Stimulated activated naive CD8-positive, alpha-beta T cell treated with anti-CD3 and anti-CD28 coated beads, Interleukin-15, Interleukin-2, amounts not matched to agents 100 U/mL and 50 U/mL, for 24 hours (primary cell): ENCODE measurements at regions not wholly inside any gene's neighbourhood (a gene's known extent, or its start where the extent isn't known, plus 50 kb on each side); places are given as distances from the start of the nearest gene placed in this dataset.

ENCODE experiments used
- ATAC-seq: fragments of 150-1000 bp; cut with Tn5 transposase; one replicate; pipeline ENCODE4 v1.10.0; 2021
- DNase-seq: peaks from one replicate; pipeline ENCODE4 v3.0.0; 2021

DNA sequence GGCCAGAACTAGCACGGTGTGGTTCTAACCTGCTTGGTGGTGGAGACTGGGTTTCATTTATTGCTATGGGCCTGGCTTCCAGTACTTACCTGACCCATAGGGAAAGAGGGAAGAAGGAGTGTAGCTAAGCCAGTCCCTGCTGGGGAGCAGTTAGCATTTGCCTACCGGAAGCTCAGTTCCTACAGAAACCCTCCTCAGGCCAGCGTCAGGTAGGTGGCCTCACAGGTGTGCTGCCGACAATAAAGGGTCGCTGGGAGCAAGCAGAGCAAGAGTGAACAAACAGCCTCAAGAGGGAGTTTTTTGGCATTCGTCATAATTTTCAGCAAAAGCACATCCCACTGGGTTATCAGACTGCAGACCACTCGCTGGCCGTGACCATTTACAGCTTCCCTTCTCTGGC is 740.6 kb upstream of the TENM3 start:
- ATAC-seq (no peak), DNase-seq (no peak)

DNA sequence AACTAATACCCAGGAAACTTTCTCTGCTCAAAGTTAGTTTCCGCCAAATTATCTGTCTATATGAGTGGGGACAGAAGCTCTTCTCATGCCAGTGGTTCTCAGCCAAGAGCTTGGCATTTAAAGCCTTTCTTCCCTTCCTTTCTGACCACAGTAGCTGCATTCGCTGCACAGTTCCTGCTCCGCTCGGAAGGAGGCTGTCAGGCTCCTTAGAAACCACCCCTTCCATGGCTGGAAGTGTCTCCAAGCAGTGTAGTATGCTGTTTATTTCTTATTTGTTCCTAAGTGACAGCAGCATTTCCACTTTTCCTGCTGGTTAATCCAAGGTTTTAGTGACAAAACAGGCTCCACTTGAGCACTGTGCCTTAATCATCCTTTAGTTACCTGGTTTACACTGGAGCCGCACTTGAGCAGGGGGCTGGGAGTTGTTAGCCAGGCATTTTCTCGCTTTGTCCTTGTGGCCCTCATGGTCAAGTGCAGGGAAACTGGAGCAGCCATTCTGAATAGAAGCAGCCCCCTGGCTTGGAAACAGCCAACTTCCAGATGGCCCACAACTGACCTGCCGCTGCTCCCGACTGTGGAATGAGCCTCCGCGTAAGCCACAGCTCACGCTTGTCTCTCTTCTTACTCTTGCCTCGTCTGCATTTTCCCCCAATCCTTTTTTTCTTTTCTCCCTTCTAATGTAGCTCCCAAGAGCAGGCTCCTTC is 739.4 kb upstream of the TENM3 start:
- no peak for DNase-seq
- no peak for ATAC-seq

GRCh38 chr4:181504924-181505323 is 738.3 kb upstream of the TENM3 start:
- ATAC-seq (no peak), DNase-seq (no peak)

- DNase-seq (no peak), ATAC-seq (no peak)
These were observed 735.9 kb upstream of the TENM3 start for GRCh38 chr4:181507180-181507835.

DNA sequence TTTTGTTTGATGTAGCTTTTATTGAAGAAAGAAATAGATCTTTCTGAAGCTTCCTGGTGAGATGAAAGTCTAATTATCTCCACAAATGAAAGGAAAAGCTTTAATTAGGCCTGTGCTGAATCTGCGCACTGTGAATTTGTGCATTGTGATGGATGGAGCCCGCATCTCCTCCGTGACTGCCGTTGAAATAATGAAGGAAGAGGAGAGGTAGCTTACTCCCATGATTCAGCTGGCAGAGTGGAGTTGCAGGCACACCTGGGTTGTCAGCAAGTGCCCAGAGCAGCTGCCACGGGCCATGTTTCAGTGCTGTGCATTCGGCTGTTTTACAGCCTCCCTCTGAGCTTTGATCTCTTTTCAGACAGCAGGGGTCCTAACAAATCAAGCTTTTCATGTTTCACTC is 735.3 kb upstream of the TENM3 start:
- ATAC-seq = no peak
- DNase-seq = no peak

DNA sequence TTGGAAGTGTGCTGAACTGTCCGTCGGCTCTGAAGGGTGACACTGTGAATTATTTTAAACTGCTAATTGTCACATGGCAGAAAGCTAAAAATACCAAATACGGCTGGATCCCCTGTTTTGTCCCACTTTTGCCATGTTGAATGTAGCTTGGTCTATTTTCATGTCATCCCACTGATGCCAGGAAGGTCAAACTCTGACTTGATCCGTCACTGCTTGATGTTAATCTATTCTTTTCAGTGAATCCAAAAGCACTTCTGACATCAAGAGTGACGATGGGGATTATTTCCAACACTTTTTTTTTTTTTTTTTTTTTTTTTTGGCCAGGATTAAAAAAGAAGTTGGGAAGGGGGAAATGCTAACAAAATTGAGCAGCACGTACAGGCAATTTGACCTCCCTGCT is 734.6 kb upstream of the TENM3 start:
- ATAC-seq (no peak), DNase-seq (no peak)

DNA sequence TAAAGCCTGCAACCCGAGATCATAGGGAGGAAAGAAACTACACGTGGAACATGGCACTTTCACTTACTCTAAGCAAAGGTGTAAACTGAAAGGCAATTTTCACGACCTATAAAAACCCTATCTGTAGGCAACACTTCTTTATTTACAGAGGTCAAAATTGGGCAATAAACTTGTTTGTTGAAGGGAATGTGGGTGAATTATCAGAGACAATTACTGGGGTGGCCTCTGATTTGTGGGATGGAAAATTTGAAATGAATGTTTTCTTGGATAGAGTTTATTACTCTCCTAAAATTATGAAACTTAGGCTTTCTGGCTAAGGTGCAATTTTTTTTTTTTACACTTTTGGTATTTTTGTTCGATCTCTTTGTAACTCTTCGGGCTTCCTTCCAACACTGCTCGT is 734.1 kb upstream of the TENM3 start:
- no peak for ATAC-seq
- DNase-seq = no peak

GRCh38 chr4:181517491-181517890 is 725.7 kb upstream of the TENM3 start:
- DNase-seq (no peak), ATAC-seq (no peak)

GRCh38 chr4:181520790-181521189 is 722.4 kb upstream of the TENM3 start:
- DNase-seq (no peak), ATAC-seq (no peak)

DNA sequence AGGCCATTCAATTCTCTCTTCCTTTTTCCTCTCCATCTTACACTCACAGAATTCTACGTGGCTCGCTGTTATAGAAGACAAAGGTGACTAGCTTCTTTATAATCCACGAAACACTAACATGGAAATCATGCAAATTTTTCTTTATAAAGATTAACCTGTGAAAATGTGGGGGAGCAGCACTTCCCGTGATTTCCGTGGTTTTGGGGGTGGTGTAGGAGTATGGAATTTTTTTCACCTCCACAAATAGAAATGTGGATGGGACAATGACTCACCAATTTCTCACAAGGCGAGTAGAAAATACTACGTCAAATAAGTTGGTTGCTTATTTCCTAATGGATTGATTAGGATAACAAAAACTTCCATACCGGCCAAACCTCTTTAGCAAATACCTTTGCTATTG is 719.2 kb upstream of the TENM3 start:
- no peak for DNase-seq
- ATAC-seq = no peak

- ATAC-seq (no peak), DNase-seq (no peak)
These were observed 718.7 kb upstream of the TENM3 start for GRCh38 chr4:181524499-181524898.

GRCh38 chr4:181525634-181526033 is 717.6 kb upstream of the TENM3 start:
- ATAC-seq (no peak), DNase-seq (no peak)

GRCh38 chr4:181528570-181529184 is 714.5 kb upstream of the TENM3 start:
- DNase-seq = peak; percentile 35
- ATAC-seq = no peak

GRCh38 chr4:181529537-181529936 is 713.7 kb upstream of the TENM3 start:
- ATAC-seq = no peak
- DNase-seq = no peak

DNA sequence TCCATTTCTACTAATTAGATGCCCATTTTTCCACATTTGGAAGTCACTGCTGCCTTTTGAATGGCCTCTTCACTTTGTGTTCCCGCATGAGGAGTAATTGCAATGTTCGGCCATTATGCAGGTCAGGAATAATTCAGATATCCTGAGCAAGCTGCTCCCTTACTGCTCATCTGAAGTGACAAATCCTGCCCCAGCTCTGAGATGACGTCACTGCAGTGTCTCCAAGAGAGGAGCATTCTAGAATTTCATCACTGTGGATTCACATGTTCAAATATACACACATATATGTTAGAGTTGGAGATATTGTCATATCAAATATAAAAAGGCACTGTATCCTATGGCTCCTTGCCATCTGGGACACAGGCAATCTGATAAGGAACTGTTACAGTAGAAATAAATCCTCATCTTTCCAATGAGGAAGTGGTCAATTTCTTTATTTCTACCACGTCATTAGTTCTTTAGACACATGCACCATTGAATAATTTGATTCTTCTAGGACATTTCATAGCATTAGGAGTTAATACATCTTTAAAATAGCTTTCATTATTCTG is 706.9 kb upstream of the TENM3 start:
- ATAC-seq = no peak
- DNase-seq = no peak

DNA sequence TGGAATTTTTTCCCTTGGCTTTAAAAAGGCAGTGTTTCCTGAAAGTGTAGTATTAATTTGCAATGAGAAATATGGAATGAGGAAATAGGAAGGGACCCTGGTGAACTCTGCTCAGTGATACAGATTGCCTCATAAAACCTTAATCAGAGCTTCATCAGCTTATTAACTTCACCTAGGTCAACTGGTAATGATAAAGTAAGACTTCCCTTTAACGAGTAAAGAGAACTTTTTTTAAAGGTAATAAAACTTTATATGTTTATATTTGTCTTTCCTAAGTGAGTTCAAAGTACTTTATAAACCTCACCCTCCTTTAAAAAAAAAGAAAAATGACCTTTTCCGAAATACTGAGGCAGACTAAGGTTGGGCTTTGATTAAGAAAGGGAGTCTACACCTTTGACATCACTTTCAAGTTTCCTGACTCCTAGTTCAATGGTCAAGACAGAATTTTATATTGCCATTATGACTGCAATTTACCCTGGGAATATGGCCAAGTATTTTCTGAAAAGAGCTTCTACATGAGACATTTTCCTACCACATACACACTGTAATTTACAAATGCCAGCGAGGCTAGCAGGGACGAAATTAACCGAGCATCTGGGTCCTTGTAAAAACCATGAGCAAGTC is 706.3 kb upstream of the TENM3 start:
- no peak for ATAC-seq

DNA sequence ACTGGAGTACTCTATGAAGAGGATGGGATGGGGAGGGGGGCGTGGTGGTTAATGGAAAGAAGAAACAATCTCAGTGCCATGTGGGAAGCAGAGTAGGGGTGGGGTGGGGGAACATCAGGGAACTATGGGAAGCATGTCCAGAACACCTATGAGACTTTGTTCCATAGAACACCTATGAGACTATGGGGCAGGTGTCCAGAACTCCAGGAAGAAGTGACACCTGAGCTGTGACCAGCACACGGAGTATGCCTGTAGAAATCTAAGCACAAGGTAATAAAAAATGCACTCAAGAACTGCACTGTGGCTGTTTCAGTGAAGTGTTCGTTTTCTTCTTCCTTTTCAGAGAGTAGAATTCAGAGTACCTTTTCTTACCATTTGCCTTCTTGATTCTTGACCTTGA is 704.8 kb upstream of the TENM3 start:
- no peak for ATAC-seq
- DNase-seq = no peak

More for the DNA sequence above, 706.3 kb upstream of the TENM3 start:
- no peak for DNase-seq

GRCh38 chr4:181541396-181541795 is 701.8 kb upstream of the TENM3 start:
- ATAC-seq (no peak), DNase-seq (no peak)

DNA sequence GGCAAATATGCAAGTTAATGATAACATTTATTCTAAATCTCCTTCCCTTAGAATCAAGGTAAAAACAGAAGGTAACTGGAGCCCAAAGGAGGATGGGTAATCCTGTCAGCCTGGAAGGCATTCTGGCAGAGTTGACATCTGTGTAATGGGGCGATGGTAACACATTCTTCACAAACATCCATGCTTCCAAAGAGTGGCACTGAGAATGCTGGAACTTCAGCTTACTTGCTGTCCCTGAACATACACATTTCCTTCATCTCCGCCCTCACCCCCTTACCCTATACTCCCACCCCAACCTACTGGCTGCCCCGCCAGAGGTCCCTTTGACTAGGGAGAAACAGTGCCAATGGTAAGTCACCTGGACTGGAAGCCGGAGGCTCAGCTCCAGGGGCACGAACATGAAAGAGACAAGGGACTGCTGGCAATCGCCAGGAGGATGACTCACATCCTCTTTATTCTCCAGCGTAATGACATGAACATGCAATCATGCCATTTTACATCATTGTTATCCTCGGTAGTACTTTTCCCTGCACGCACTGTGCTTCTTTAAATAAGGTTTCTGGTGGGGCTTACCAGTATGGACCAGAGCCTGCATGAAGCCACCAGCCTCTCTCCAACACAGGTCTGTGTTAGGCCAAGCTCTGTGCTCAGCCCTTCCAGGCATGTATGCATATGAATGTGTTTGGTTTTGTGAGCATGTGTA is 694.2 kb upstream of the TENM3 start:
- DNase-seq (no peak), ATAC-seq (no peak)

GRCh38 chr4:181549576-181550188 is 693.5 kb upstream of the TENM3 start:
- ATAC-seq = no peak

DNA sequence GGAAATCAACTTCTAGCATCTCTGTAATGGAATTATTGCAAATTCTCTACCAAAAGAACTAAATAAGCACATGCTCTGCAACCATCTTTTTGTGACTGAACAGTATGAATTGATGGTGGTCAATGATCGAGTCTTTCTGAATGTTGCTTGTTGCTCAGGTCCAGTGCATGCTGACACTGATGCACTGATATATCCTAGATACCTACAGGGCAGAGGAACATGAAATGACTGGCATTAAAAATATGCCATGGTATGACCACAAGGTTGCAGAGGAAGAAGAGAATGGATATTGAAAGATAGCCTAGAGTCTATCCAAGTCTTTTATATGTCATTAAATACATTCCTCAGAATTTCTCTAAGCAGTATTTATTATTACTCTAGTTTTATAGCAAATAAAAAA is 692.8 kb upstream of the TENM3 start:
- DNase-seq (no peak), ATAC-seq (no peak)

More at GRCh38 chr4:181549576-181550188, 693.5 kb upstream of the TENM3 start:
- no peak for DNase-seq

DNA sequence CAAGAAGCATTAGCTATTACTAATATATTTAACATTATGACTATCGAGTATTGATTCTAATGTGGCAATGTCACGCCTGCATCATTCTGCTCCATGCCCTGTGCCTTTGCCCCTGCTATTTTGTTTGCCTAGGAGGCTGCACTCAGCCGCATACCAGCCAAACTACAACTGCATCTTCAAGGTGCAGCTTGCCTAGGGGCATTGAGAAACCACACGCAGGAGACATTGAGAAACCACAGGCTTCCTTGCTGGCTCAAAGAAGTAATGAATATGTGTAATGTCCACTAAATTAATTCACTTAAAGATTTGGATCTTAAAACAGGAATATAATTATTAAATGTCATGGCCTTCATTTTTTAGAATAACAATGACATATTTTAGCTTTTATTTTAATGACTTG is 683.6 kb upstream of the TENM3 start:
- ATAC-seq = no peak
- DNase-seq = no peak
